ENCODE measurements at regions not wholly inside any gene's neighbourhood (a gene's known extent, or its start where the extent isn't known, plus 50 kb on each side); places are given as distances from the start of the nearest gene placed in this dataset.

- no peak for TF ChIP-seq HSF1 (IDR thresholded peaks at IDR 0.05; ENCODE audit: low read depth, low read length)
- TF ChIP-seq EZH2 (IDR thresholded peaks at IDR 0.05; ENCODE audit: borderline replicate concordance, control insufficient read depth, low read depth, low read length), result no peak
- TF ChIP-seq BACH1 (IDR thresholded peaks at IDR 0.05; ENCODE audit: borderline replicate concordance), result no peak
- TF ChIP-seq CREB1 (IDR thresholded peaks at IDR 0.05; ENCODE audit: low read depth), result no peak
- peak; percentile 90 for TF ChIP-seq PKNOX1 (IDR thresholded peaks at IDR 0.05)
- TF ChIP-seq ZBED1 (IDR thresholded peaks at IDR 0.05; ENCODE audit: borderline replicate concordance), result no peak
- TF ChIP-seq, protein P1, sequence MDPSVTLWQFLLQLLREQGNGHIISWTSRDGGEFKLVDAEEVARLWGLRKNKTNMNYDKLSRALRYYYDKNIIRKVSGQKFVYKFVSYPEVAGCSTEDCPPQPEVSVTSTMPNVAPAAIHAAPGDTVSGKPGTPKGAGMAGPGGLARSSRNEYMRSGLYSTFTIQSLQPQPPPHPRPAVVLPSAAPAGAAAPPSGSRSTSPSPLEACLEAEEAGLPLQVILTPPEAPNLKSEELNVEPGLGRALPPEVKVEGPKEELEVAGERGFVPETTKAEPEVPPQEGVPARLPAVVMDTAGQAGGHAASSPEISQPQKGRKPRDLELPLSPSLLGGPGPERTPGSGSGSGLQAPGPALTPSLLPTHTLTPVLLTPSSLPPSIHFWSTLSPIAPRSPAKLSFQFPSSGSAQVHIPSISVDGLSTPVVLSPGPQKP (IDR thresholded peaks at IDR 0.05; ENCODE audit: low read depth, low read length), result no peak
- TF ChIP-seq, protein P2, sequence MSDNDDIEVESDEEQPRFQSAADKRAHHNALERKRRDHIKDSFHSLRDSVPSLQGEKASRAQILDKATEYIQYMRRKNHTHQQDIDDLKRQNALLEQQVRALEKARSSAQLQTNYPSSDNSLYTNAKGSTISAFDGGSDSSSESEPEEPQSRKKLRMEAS (IDR thresholded peaks at IDR 0.05; ENCODE audit: low read depth, low read length), result no peak
- peak; percentile 26; the same call in 1 of the 2 replicates for TF ChIP-seq MLLT1 (IDR thresholded peaks at IDR 0.05)
- TF ChIP-seq STAT1 (conservative IDR thresholded peaks at IDR 0.05), result 0 out of 2 replicates have a peak, but pooled peaks have one; percentile 80
- 0 out of 2 replicates have a peak, but pooled peaks have one; percentile 30 for TF ChIP-seq HDGF (IDR thresholded peaks at IDR 0.05)
- 0 out of 2 replicates have a peak, but pooled peaks have one; percentile 53 for TF ChIP-seq TBL1XR1 (IDR thresholded peaks at IDR 0.05; ENCODE audit: low read depth, low read length)
- no peak for TF ChIP-seq ZBTB40 (IDR thresholded peaks at IDR 0.05; ENCODE audit: borderline replicate concordance)
- 0 out of 3 replicates have a peak, but pooled peaks have one; percentile 25 for TF ChIP-seq POU2F2 (IDR thresholded peaks at IDR 0.05; ENCODE audit: borderline replicate concordance, low read depth, low read length)
- no peak; the same call in 1 of the 2 replicates for TF ChIP-seq ATF7 (IDR thresholded peaks at IDR 0.05; ENCODE audit: low read depth)
- no peak for TF ChIP-seq SP1 (IDR thresholded peaks at IDR 0.05; ENCODE audit: low read depth, low read length)
- no peak for TF ChIP-seq MYB (IDR thresholded peaks at IDR 0.05; ENCODE audit: borderline replicate concordance, low read depth, low read length)
- TF ChIP-seq TCF7 (IDR thresholded peaks at IDR 0.05; ENCODE audit: borderline replicate concordance), result no peak
- TF ChIP-seq NFYA (IDR thresholded peaks at IDR 0.05; ENCODE audit: borderline replicate concordance, low read depth, low read length), result no peak
- peak; percentile 22; the same call in 1 of the 2 replicates for TF ChIP-seq RB1 (IDR thresholded peaks at IDR 0.05; ENCODE audit: borderline replicate concordance)
Observed at GRCh38 chr12:92408072-92408900, 262.6 kb upstream of the BTG1 start (continued).

Measured in GM12878 (cell line).